Activated naive CD4-positive, alpha-beta T cell treated with anti-CD3 and anti-CD28 coated beads, Interleukin-2, amount 50 U/mL, for 24 hours (primary cell): ENCODE measurements at regions not wholly inside any gene's neighbourhood (a gene's known extent, or its start where the extent isn't known, plus 50 kb on each side); places are given as distances from the start of the nearest gene placed in this dataset.

ENCODE experiments used
- H3K27ac Mint-ChIP-seq: one replicate; pipeline ENCODE4 v1.8.0; 2021; ENCODE audit warnings: mild to moderate bottlenecking, mixed read lengths
- H3K27me3 Mint-ChIP-seq: one replicate; pipeline ENCODE4 v1.8.0; 2021; ENCODE audit warnings: mixed read lengths
- H3K36me3 Mint-ChIP-seq: one replicate; pipeline ENCODE4 v1.8.0; 2021; ENCODE audit warnings: mixed read lengths
- H3K4me1 Mint-ChIP-seq: one replicate; pipeline ENCODE4 v1.8.0; 2021; ENCODE audit warnings: mixed read lengths
- H3K4me3 Mint-ChIP-seq: one replicate; pipeline ENCODE4 v1.8.0; 2021; ENCODE audit warnings: mild to moderate bottlenecking, mixed read lengths
- H3K9me3 Mint-ChIP-seq: one replicate; pipeline ENCODE4 v1.8.0; 2021; ENCODE audit warnings: mixed read lengths

- Mint-ChIP-seq H3K4me1 (no peaks in the 10 kb centered on the region), H3K9me3 (no peaks in the 10 kb centered on the region), H3K4me3 (no peak overlapping the region), H3K27me3 (peaks cover 6% of the 10 kb centered on the region), H3K36me3 (no peaks in the 10 kb centered on the region), H3K27ac (no peak overlapping the region)
These were observed 146.1 kb upstream of the KBTBD8 start for GRCh38 chr3:66851894-66852613.

GRCh38 chr3:66854601-66855151 is 143.4 kb upstream of the KBTBD8 start:
- no peak overlapping the region for H3K27ac Mint-ChIP-seq
- H3K36me3 Mint-ChIP-seq: no peaks in the 10 kb centered on the region
- no peaks in the 10 kb centered on the region for H3K4me1 Mint-ChIP-seq
- peaks cover 8% of the 10 kb centered on the region for H3K27me3 Mint-ChIP-seq
- H3K9me3 Mint-ChIP-seq: no peaks in the 10 kb centered on the region
- no peak overlapping the region for H3K4me3 Mint-ChIP-seq

- no peak overlapping the region for H3K4me3 Mint-ChIP-seq
- peaks cover 8% of the 10 kb centered on the region for H3K27me3 Mint-ChIP-seq
- no peak overlapping the region for H3K27ac Mint-ChIP-seq
- no peaks in the 10 kb centered on the region for H3K4me1 Mint-ChIP-seq
- no peaks in the 10 kb centered on the region for H3K36me3 Mint-ChIP-seq
- H3K9me3 Mint-ChIP-seq: no peaks in the 10 kb centered on the region
These were observed 141.6 kb upstream of the KBTBD8 start for GRCh38 chr3:66856533-66856932.

- no peak overlapping the region for H3K4me3 Mint-ChIP-seq
- H3K27ac Mint-ChIP-seq: no peak overlapping the region
These were observed 139.3 kb upstream of the KBTBD8 start for GRCh38 chr3:66858656-66859381.

GRCh38 chr3:66860771-66861170 is 137.3 kb upstream of the KBTBD8 start:
- Mint-ChIP-seq H3K27ac (no peak overlapping the region), H3K27me3 (peaks cover 5% of the 10 kb centered on the region), H3K9me3 (no peaks in the 10 kb centered on the region), H3K4me1 (no peaks in the 10 kb centered on the region), H3K36me3 (no peaks in the 10 kb centered on the region), H3K4me3 (no peak overlapping the region)

More at GRCh38 chr3:66858656-66859381, 139.3 kb upstream of the KBTBD8 start:
- Mint-ChIP-seq H3K4me1 (no peaks in the 10 kb centered on the region), H3K9me3 (no peaks in the 10 kb centered on the region), H3K36me3 (no peaks in the 10 kb centered on the region), H3K27me3 (peaks cover 6% of the 10 kb centered on the region)

- no peaks in the 10 kb centered on the region for H3K9me3 Mint-ChIP-seq
- no peaks in the 10 kb centered on the region for H3K4me1 Mint-ChIP-seq
- no peak overlapping the region for H3K4me3 Mint-ChIP-seq
- H3K27ac Mint-ChIP-seq: no peak overlapping the region
- H3K27me3 Mint-ChIP-seq: peaks cover 3% of the 10 kb centered on the region
- no peaks in the 10 kb centered on the region for H3K36me3 Mint-ChIP-seq
These were observed 134.6 kb upstream of the KBTBD8 start for GRCh38 chr3:66863205-66864111.

GRCh38 chr3:66884659-66885058 is 113.4 kb upstream of the KBTBD8 start:
- H3K4me3 Mint-ChIP-seq: no peak overlapping the region
- no peaks in the 10 kb centered on the region for H3K4me1 Mint-ChIP-seq
- peaks cover 6% of the 10 kb centered on the region for H3K27me3 Mint-ChIP-seq
- H3K9me3 Mint-ChIP-seq: peaks cover 7% of the 10 kb centered on the region
- H3K27ac Mint-ChIP-seq: no peak overlapping the region
- no peaks in the 10 kb centered on the region for H3K36me3 Mint-ChIP-seq

GRCh38 chr3:66885326-66886000 is 112.6 kb upstream of the KBTBD8 start:
- H3K27ac Mint-ChIP-seq: no peak overlapping the region
- H3K36me3 Mint-ChIP-seq: no peaks in the 10 kb centered on the region

GRCh38 chr3:66889750-66890494 is 108.2 kb upstream of the KBTBD8 start:
- H3K27ac Mint-ChIP-seq: no peak overlapping the region
- H3K4me3 Mint-ChIP-seq: no peak overlapping the region
- H3K27me3 Mint-ChIP-seq: peaks cover 2% of the 10 kb centered on the region
- H3K4me1 Mint-ChIP-seq: no peaks in the 10 kb centered on the region
- H3K36me3 Mint-ChIP-seq: no peaks in the 10 kb centered on the region
- H3K9me3 Mint-ChIP-seq: peaks cover 12% of the 10 kb centered on the region

More at GRCh38 chr3:66885326-66886000, 112.6 kb upstream of the KBTBD8 start:
- peaks cover 6% of the 10 kb centered on the region for H3K27me3 Mint-ChIP-seq
- peaks cover 7% of the 10 kb centered on the region for H3K9me3 Mint-ChIP-seq
- no peaks in the 10 kb centered on the region for H3K4me1 Mint-ChIP-seq
- H3K4me3 Mint-ChIP-seq: no peak overlapping the region

GRCh38 chr3:66898155-66898554 is 100.0 kb upstream of the KBTBD8 start:
- H3K4me3 Mint-ChIP-seq: no peak overlapping the region
- no peaks in the 10 kb centered on the region for H3K27me3 Mint-ChIP-seq
- no peak overlapping the region for H3K27ac Mint-ChIP-seq
- H3K36me3 Mint-ChIP-seq: peaks cover 6% of the 10 kb centered on the region
- no peaks in the 10 kb centered on the region for H3K4me1 Mint-ChIP-seq
- H3K9me3 Mint-ChIP-seq: peaks cover 42% of the 10 kb centered on the region

- Mint-ChIP-seq H3K4me3 (no peak overlapping the region), H3K27ac (no peak overlapping the region), H3K27me3 (peaks cover 19% of the 10 kb centered on the region), H3K4me1 (no peaks in the 10 kb centered on the region), H3K9me3 (peaks cover 20% of the 10 kb centered on the region), H3K36me3 (peaks cover 7% of the 10 kb centered on the region)
These were observed 93.8 kb upstream of the KBTBD8 start for GRCh38 chr3:66904336-66904735.

GRCh38 chr3:66904831-66905493 is 93.1 kb upstream of the KBTBD8 start:
- peaks cover 19% of the 10 kb centered on the region for H3K27me3 Mint-ChIP-seq

GRCh38 chr3:66907136-66907535 is 91.0 kb upstream of the KBTBD8 start:
- H3K4me1 Mint-ChIP-seq: no peaks in the 10 kb centered on the region
- peaks cover 19% of the 10 kb centered on the region for H3K27me3 Mint-ChIP-seq
- H3K9me3 Mint-ChIP-seq: peaks cover 11% of the 10 kb centered on the region
- H3K36me3 Mint-ChIP-seq: peaks cover 7% of the 10 kb centered on the region
- H3K27ac Mint-ChIP-seq: no peak overlapping the region
- H3K4me3 Mint-ChIP-seq: no peak overlapping the region

More at GRCh38 chr3:66904831-66905493, 93.1 kb upstream of the KBTBD8 start:
- Mint-ChIP-seq H3K9me3 (peaks cover 20% of the 10 kb centered on the region), H3K36me3 (peaks cover 7% of the 10 kb centered on the region), H3K27ac (no peak overlapping the region), H3K4me3 (no peak overlapping the region), H3K4me1 (no peaks in the 10 kb centered on the region)
